ENCODE measurements at regions not wholly inside any gene's neighbourhood (a gene's known extent, or its start where the extent isn't known, plus 50 kb on each side); places are given as distances from the start of the nearest gene placed in this dataset.

DNA sequence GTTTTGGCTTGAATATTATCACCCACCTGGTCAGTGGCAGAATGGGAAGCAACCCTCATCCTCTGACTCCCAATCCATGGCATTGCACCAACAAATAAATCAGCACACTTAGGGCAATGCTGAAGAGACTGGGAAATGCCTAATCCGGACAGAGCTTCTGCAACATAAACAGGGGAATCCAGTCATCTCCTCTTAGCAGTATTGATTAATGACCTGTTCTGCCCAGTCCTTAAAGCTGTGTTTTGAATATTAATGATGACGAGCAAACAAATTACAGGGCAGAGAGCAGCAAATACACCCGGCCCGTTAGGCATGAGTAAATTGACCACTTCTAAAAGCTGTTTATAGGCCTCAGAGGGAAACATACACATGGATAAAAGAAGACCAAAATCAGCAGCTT is 77.0 kb upstream of the B3GAT2 start:
- no peaks in the 10 kb centered on the region for H3K23me2 ChIP-seq (ENCODE audit: low read depth, low read length)
- H2BK20ac ChIP-seq (ENCODE audit: low read length), result no peak overlapping the region
- no peak overlapping the region for H2BK120ac ChIP-seq (replicated peaks; ENCODE audit: low read depth, low read length)
- no peaks in the 10 kb centered on the region for H3K27me3 ChIP-seq (replicated peaks in 1 of 4; ENCODE audit: control insufficient read depth in 3 of 4, extremely low read depth in 1 of 4, insufficient read depth in 3 of 4, low read length in 3 of 4)
- FAIRE-seq (no peak), DNase-seq (ENCODE audit: low read depth in 1 of 2, low spot score in 2 of 2) (no peak)
- TF ChIP-seq, protein P1, sequence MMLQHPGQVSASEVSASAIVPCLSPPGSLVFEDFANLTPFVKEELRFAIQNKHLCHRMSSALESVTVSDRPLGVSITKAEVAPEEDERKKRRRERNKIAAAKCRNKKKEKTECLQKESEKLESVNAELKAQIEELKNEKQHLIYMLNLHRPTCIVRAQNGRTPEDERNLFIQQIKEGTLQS (IDR thresholded peaks at IDR 0.05; ENCODE audit: insufficient read depth, low read depth, low read length), result no peak
- TF ChIP-seq RXRA (IDR thresholded peaks at IDR 0.05; ENCODE audit: insufficient read depth, low read depth, low read length) (no peak), POLR2A (IDR thresholded peaks at IDR 0.05; ENCODE audit: control extremely low read depth in 1 of 2, low read depth in 2 of 2, low read length in 2 of 2) (no peak)
- no peak overlapping the region for H4K91ac ChIP-seq (replicated peaks; ENCODE audit: insufficient read length, low read length)
- no peak overlapping the region for H2AK5ac ChIP-seq (ENCODE audit: low read depth, low read length)
- H4K5ac ChIP-seq (ENCODE audit: insufficient read length, low read depth, low read length), result no peak overlapping the region
- no peak overlapping the region for H3K18ac ChIP-seq (ENCODE audit: extremely low read depth, low read length)
- no peak overlapping the region for H3K27ac ChIP-seq (ENCODE audit: low read depth, low read length)
- no peaks in the 10 kb centered on the region for H3K79me2 ChIP-seq (ENCODE audit: control insufficient read depth in 1 of 2, insufficient read depth in 2 of 2, low read length in 2 of 2)
- no peak overlapping the region for H3K9ac ChIP-seq (replicated peaks in 1 of 4; ENCODE audit: extremely low read depth in 1 of 4, low read depth in 3 of 4, low read length in 3 of 4)
- H3K56ac ChIP-seq (replicated peaks; ENCODE audit: insufficient read length, low read depth, low read length), result no peak overlapping the region
- ChIA-PET POLR2A (ENCODE audit: partially characterized antibody) (no interaction called here), CTCF (ENCODE audit: partially characterized antibody) (interaction anchor here (0.9 kb wide), 1 partner anchor 8 kb away, joined by 4 read pairs; no protein-coding TSS in a partner anchor)
- 81% methylated on average over 4 of the region's 4 CpGs; no CpG with 5 or more reads in 1 of the 2 experiments for WGBS, 2 experiments (ENCODE audit: extremely low coverage in 1 of 2, insufficient coverage in 1 of 2, insufficient read length in 1 of 2, insufficient replicate concordance in 2 of 2, low coverage in 1 of 2, low lambda C conversion rate in 2 of 2, missing lambda C conversion rate in 1 of 2)
- H2BK5ac ChIP-seq (ENCODE audit: low read depth, low read length), result no peak overlapping the region
- no peak overlapping the region for H4K8ac ChIP-seq (ENCODE audit: extremely low read depth, insufficient read depth, low read length)
- no peak overlapping the region for H3K14ac ChIP-seq (ENCODE audit: insufficient read length)
- H3K23ac ChIP-seq (ENCODE audit: insufficient read length), result no peak overlapping the region
- no peaks in the 10 kb centered on the region for H3K9me3 ChIP-seq (ENCODE audit: insufficient read depth in 2 of 2, low read depth in 1 of 2, low read length in 1 of 2)
- no peaks in the 10 kb centered on the region for H3K4me1 ChIP-seq (replicated peaks in 1 of 4; ENCODE audit: control insufficient read depth in 3 of 4, insufficient read depth in 4 of 4, low read length in 3 of 4)
- no peak overlapping the region for H2BK15ac ChIP-seq (ENCODE audit: low read length)
- H4K20me1 ChIP-seq (replicated peaks in 1 of 2; ENCODE audit: control insufficient read depth in 1 of 2, insufficient read depth in 2 of 2, low read length in 2 of 2), result no peaks in the 10 kb centered on the region
- no peak overlapping the region for H2AFZ ChIP-seq (ENCODE audit: low read length)
- H3K4me2 ChIP-seq (ENCODE audit: insufficient read depth in 1 of 2, low read depth in 2 of 2, low read length in 2 of 2), result no peak overlapping the region
- H3K79me1 ChIP-seq (ENCODE audit: low read depth, low read length), result no peaks in the 10 kb centered on the region
- H2BK12ac ChIP-seq (ENCODE audit: low read depth, low read length), result no peak overlapping the region
- H3K4ac ChIP-seq (replicated peaks; ENCODE audit: insufficient read length, low read depth, low read length), result no peak overlapping the region
- H3K36me3 ChIP-seq (ENCODE audit: control insufficient read depth in 2 of 4, insufficient read depth in 4 of 4, low read length in 3 of 4), result no peaks in the 10 kb centered on the region
- no peak overlapping the region for H3K4me3 ChIP-seq (ENCODE audit: extremely low read depth in 1 of 4, insufficient read depth in 2 of 4, low read depth in 3 of 4, low read length in 4 of 4)
